K562 (cell line): ENCODE measurements at regions not wholly inside any gene's neighbourhood (a gene's known extent, or its start where the extent isn't known, plus 50 kb on each side); places are given as distances from the start of the nearest gene placed in this dataset.

ENCODE experiments used
- ATAC-seq: fragments of 200-7000 bp; cut with Tn5 transposase; 3 replicates; pipeline ENCODE4 v1.9.1; 2020; ENCODE audit warnings: moderate library complexity
- BruUV-seq: library from RNA; stranded (reverse); fragments of 400-500 nt; replicated peaks from 2 replicates; lab custom pipeline; 2021; lab: Mats Ljungman, UMichigan
- CTCF ChIA-PET: fragments of 300-600 bp; formaldehyde crosslinking; extraction: SDS; loops from one replicate; lab custom pipeline; 2021; ENCODE audit warnings: low intra/inter-chr PET ratio; lab: Yijun Ruan, JAX
- POLR2A ChIA-PET: fragments of 300-600, 350-650 bp; sonication (Branson Sonifier 250); formaldehyde crosslinking; extraction: SDS; loops from one replicate; lab custom pipeline; 2021; ENCODE audit warnings: antibody characterized with exemption, inconsistent platforms; lab: Yijun Ruan, JAX
- DNase-seq, 4 experiments: peaks; one replicate each; pipeline versions ENCODE4 v3.0.0 to v3.0.0-alpha.2; 2011 to 2018; ENCODE audit warnings: low spot score in 3 of 4, mixed read lengths in 3 of 4; ENCODE audit errors: extremely low read depth in 1 of 4
- FAIRE-seq: peaks from 2 replicates; lab custom pipeline; 2011; peaks lifted over from hg19 to GRCh38; lab: Jason Lieb, UNC
- H2AFZ ChIP-seq: 2 replicates; pipeline ENCODE4 v1.6.0; 2011; ENCODE audit warnings: low read depth, low read length, control low read depth, inconsistent platforms
- H3K27ac ChIP-seq: fragments of 200-600 bp; 3 replicates; pipeline ENCODE4 v1.8.0; 2011; ENCODE audit warnings: low read depth, mild to moderate bottlenecking, control low read depth, inconsistent platforms, low read length, moderate library complexity, mixed read lengths; ENCODE audit errors: extremely low read depth
- H3K27me3 ChIP-seq, 2 experiments: fragments of 300-600 bp in 1 of 2; 2 replicates in 1 of 2; 3 replicates in 1 of 2; pipeline versions ENCODE4 v1.6.0 to v1.8.0; 2011; ENCODE audit warnings: inconsistent platforms in 2 of 2, low read length in 2 of 2, mild to moderate bottlenecking in 1 of 2, mixed read lengths in 1 of 2, moderate library complexity in 1 of 2; ENCODE audit not compliant: control insufficient read depth in 2 of 2, insufficient read depth in 2 of 2
- H3K36me3 ChIP-seq: fragments of 300-600 bp; 3 replicates; pipeline ENCODE4 v1.8.0; 2011; ENCODE audit warnings: mild to moderate bottlenecking, low read length, inconsistent platforms; ENCODE audit not compliant: control insufficient read depth, insufficient read depth
- H3K4me1 ChIP-seq, 2 experiments: fragments of 200-600 bp in 1 of 2; replicated peaks in 1 of 2; 2 replicates in 1 of 2; 3 replicates in 1 of 2; pipeline versions ENCODE4 v1.5.1 to v1.8.0; 2011; ENCODE audit warnings: inconsistent platforms in 2 of 2, low read length in 2 of 2, mild to moderate bottlenecking in 1 of 2, mixed read lengths in 1 of 2, moderate library complexity in 1 of 2; ENCODE audit not compliant: control insufficient read depth in 2 of 2, insufficient read depth in 2 of 2
- H3K4me2 ChIP-seq: 2 replicates; pipeline ENCODE4 v1.6.1; 2011; ENCODE audit warnings: low read length, control low read depth, inconsistent platforms, mixed read lengths; ENCODE audit not compliant: insufficient read depth
- H3K4me3 ChIP-seq: fragments of 200-600 bp; sonication (generic), shearing (Covaris generic); 2 replicates; pipeline ENCODE4 v1.5.1; 2016; ENCODE audit warnings: control low read depth, inconsistent platforms
- H3K79me2 ChIP-seq: fragments of 200-600 bp; 3 replicates; pipeline ENCODE4 v1.8.0; 2011; ENCODE audit warnings: low read length, inconsistent platforms; ENCODE audit not compliant: control insufficient read depth, insufficient read depth
- H3K9ac ChIP-seq, 2 experiments: 2 replicates each; pipeline versions ENCODE4 v1.6.0 to v1.6.1; 2011; ENCODE audit warnings: low read depth in 2 of 2, low read length in 2 of 2, control low read depth in 1 of 2, inconsistent platforms in 1 of 2, mild to moderate bottlenecking in 1 of 2, mixed read lengths in 1 of 2; ENCODE audit not compliant: insufficient read depth in 1 of 2
- H3K9me1 ChIP-seq: one replicate; pipeline ENCODE4 v1.6.0; 2011; ENCODE audit warnings: inconsistent platforms, mild to moderate bottlenecking, low read length, moderate library complexity; ENCODE audit not compliant: control insufficient read depth, insufficient read depth
- H3K9me3 ChIP-seq: replicated peaks from 2 replicates; pipeline ENCODE4 v1.5.1; 2011; ENCODE audit warnings: low read depth, low read length, inconsistent platforms; ENCODE audit not compliant: control insufficient read depth, insufficient read depth
- H4K20me1 ChIP-seq: replicated peaks from 2 replicates; pipeline ENCODE4 v1.6.1; 2011; ENCODE audit warnings: low read length, inconsistent platforms, mixed read lengths; ENCODE audit not compliant: control insufficient read depth, insufficient read depth
- AFF4 ChIP-seq: sonication (generic); formaldehyde crosslinking; IDR thresholded peaks from 2 replicates; pipeline ENCODE4 v1.8.0; 2023; ENCODE audit warnings: mild to moderate bottlenecking, missing genetic modification reagents
- LEF1 ChIP-seq: fragments of 450-650 bp; IDR thresholded peaks from 2 replicates; pipeline ENCODE4 v1.6.1; 2016; ENCODE audit warnings: mild to moderate bottlenecking
- ZBTB9 ChIP-seq: fragments of 450-650 bp; formaldehyde crosslinking; IDR thresholded peaks from 2 replicates; pipeline ENCODE4 v1.4.0; 2020; ENCODE audit warnings: mild to moderate bottlenecking, moderate library complexity
- ZNF780A ChIP-seq: fragments of 250-450 bp; sonication (Bioruptor Pico); IDR thresholded peaks from 2 replicates; pipeline ENCODE4 v1.5.0; 2021; ENCODE audit warnings: mild to moderate bottlenecking
- WGBS: fragments of 100-300 bp; shearing (Covaris generic); methylation state at CpG from one replicate; pipeline ENCODE4 v1.1.6; 2016; ENCODE audit warnings: low coverage, mixed read lengths; ENCODE audit not compliant: insufficient coverage; ENCODE audit errors: missing lambda C conversion rate; 5-methylcytosine and 5-hydroxymethylcytosine counted together
- in situ Hi-C: fragments of 300-500 bp; cut with MboI; formaldehyde crosslinking; loops from 4 replicates; pipeline ENCODE4 v1.15.0; 2018; ENCODE audit warnings: inconsistent platforms, mixed read lengths
- intact Hi-C: fragments of 100-400 bp; cut with micrococcal nuclease; formaldehyde crosslinking; loops from 2 replicates; pipeline ENCODE4 v1.14.2; 2022
- TF ChIP-seq, protein P1 (sequence below): fragments of 250-450 bp; sonication (Bioruptor Pico); IDR thresholded peaks from 2 replicates; pipeline ENCODE4 v1.4.0; 2020; ENCODE audit warnings: mild to moderate bottlenecking, moderate library complexity, borderline replicate concordance

DNA sequence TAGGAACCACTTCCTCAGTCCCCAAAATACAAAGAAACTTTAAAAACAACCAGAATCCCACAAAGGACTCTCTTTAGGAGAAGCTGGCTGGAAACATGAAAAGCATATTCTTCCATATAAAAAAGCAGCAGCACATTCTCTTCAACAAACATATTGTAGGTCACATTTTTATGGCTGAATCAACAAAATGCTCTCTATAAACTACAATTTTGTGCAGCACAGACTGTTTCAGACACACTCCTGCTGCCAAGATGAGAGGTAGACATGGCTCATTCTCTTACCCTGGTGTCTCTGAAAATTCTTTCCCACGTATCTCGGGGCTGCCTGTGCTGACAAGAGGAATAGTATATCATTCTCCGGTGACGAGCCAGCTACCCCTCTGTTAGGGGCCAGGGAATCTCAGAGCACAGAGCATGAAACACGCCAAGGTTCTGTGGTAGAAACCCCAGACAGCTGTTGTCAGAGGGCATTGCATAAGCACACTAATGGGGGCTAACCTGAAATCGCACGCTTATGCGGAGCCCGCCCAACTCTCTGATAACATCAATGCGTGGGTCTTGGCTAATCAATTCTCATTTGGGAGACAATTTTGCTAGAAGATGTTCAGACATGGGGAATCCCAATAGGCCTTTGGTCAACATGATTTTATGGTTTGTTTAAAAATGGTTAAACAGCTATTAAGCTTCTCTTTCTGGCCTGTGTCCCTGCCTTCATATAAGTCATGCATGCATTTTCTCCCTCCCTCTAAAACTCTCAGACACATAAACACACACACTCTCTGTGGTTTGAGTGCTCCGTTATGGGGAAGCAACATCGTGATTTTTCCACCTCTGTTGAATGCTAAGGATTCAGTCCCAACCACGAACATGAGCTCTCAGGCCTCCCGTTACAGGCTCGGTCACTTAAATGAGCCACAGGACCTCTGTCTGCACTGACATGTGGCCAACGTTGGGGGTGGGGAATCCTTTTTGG lies 177.5 kb downstream of the INO80D start:
- WGBS = 12% methylated on average over 15 of the region's 16 CpGs
- H3K4me2 ChIP-seq = no peak overlapping the region
- H3K9me1 ChIP-seq = no peaks in the 10 kb centered on the region
- POLR2A ChIA-PET = no interaction called here
- no TSS peak for BruUV-seq
- CTCF ChIA-PET = no interaction called here
- H4K20me1 ChIP-seq = no peaks in the 10 kb centered on the region
- ATAC-seq = no peak
- intact Hi-C loops = no loop called here
- H3K9me3 ChIP-seq = no peaks in the 10 kb centered on the region
- TF ChIP-seq, protein P1, sequence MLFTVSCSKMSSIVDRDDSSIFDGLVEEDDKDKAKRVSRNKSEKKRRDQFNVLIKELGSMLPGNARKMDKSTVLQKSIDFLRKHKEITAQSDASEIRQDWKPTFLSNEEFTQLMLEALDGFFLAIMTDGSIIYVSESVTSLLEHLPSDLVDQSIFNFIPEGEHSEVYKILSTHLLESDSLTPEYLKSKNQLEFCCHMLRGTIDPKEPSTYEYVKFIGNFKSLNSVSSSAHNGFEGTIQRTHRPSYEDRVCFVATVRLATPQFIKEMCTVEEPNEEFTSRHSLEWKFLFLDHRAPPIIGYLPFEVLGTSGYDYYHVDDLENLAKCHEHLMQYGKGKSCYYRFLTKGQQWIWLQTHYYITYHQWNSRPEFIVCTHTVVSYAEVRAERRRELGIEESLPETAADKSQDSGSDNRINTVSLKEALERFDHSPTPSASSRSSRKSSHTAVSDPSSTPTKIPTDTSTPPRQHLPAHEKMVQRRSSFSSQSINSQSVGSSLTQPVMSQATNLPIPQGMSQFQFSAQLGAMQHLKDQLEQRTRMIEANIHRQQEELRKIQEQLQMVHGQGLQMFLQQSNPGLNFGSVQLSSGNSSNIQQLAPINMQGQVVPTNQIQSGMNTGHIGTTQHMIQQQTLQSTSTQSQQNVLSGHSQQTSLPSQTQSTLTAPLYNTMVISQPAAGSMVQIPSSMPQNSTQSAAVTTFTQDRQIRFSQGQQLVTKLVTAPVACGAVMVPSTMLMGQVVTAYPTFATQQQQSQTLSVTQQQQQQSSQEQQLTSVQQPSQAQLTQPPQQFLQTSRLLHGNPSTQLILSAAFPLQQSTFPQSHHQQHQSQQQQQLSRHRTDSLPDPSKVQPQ = no peak
- TF ChIP-seq LEF1 (no peak), AFF4 (CRISPR knock-in tag) (no peak), ZNF780A (no peak), ZBTB9 (no peak)
- peaks cover 0 to 2% of the 10 kb centered on the region in 2 experiments; a peak in 1 of 5 replicates for H3K4me1 ChIP-seq
- H3K4me3 ChIP-seq = no peak overlapping the region
- H3K36me3 ChIP-seq = no peaks in the 10 kb centered on the region
- no peak for DNase-seq
- H3K27ac ChIP-seq = no peak overlapping the region
- in situ Hi-C loops = no loop called here
- H2AFZ ChIP-seq = no peak overlapping the region
- H3K79me2 ChIP-seq = no peaks in the 10 kb centered on the region
- no peak for FAIRE-seq
- no peak overlapping the region for H3K9ac ChIP-seq
- H3K27me3 ChIP-seq = peaks cover 0 to 7% of the 10 kb centered on the region in 2 experiments; a peak in 3 of 5 replicates
